ENCODE measurements at regions not wholly inside any gene's neighbourhood (a gene's known extent, or its start where the extent isn't known, plus 50 kb on each side); places are given as distances from the start of the nearest gene placed in this dataset.

- Histone ChIP-seq H3K9me3 (replicated peaks in 1 of 3) (no peaks in the 10 kb centered on the region), H3K4me1 (replicated peaks in 1 of 2) (no peaks in the 10 kb centered on the region), H3K36me3 (replicated peaks in 1 of 2) (no peaks in the 10 kb centered on the region), H3K27ac (no peak overlapping the region), H3K27me3 (no peaks in the 10 kb centered on the region), H3K4me3 (no peak overlapping the region)
- intact Hi-C loops (cut with DNase I): no loop called here
- no peak for DNase-seq
- TF ChIP-seq CTCF (IDR thresholded peaks at IDR 0.05): no peak
- no peak for TF ChIP-seq POLR2A (IDR thresholded peaks at IDR 0.05)
Measured at GRCh38 chr3:159091936-159092335, 290.1 kb downstream of the MFSD1 start.

GRCh38 chr3:159102001-159102400 is 300.1 kb downstream of the MFSD1 start:
- no peak for DNase-seq
- no peak for TF ChIP-seq POLR2A (IDR thresholded peaks at IDR 0.05)
- TF ChIP-seq CTCF (IDR thresholded peaks at IDR 0.05): no peak
- no peaks in the 10 kb centered on the region for H3K27me3 ChIP-seq
- no peak overlapping the region for H3K27ac ChIP-seq
- H3K4me3 ChIP-seq: no peak overlapping the region
- WGBS, 4 donors: 61 to 92% (median 78%) methylated on average over 1 of the region's 1 CpG
- H3K36me3 ChIP-seq (replicated peaks in 1 of 2): no peaks in the 10 kb centered on the region
- no peaks in the 10 kb centered on the region for H3K4me1 ChIP-seq (replicated peaks in 1 of 2)
- H3K9me3 ChIP-seq (replicated peaks in 1 of 3): no peaks in the 10 kb centered on the region
- intact Hi-C loops (cut with DNase I): no loop called here

GRCh38 chr3:159112724-159113123 is 310.9 kb downstream of the MFSD1 start:
- Histone ChIP-seq H3K36me3 (replicated peaks in 1 of 2) (no peaks in the 10 kb centered on the region), H3K27me3 (no peaks in the 10 kb centered on the region), H3K27ac (no peak overlapping the region), H3K9me3 (replicated peaks in 1 of 3) (no peaks in the 10 kb centered on the region), H3K4me3 (no peak overlapping the region), H3K4me1 (replicated peaks in 1 of 2) (no peaks in the 10 kb centered on the region)
- TF ChIP-seq POLR2A (IDR thresholded peaks at IDR 0.05): no peak
- TF ChIP-seq CTCF (IDR thresholded peaks at IDR 0.05): no peak
- intact Hi-C loops (cut with DNase I): no loop called here
- DNase-seq: no peak

GRCh38 chr3:159113221-159113875 is 311.5 kb downstream of the MFSD1 start:
- no peak for DNase-seq
- no peaks in the 10 kb centered on the region for H3K36me3 ChIP-seq (replicated peaks in 1 of 2)
- no peak overlapping the region for H3K4me3 ChIP-seq
- no peak overlapping the region for H3K27ac ChIP-seq
- H3K27me3 ChIP-seq: no peaks in the 10 kb centered on the region
- H3K4me1 ChIP-seq (replicated peaks in 1 of 2): no peaks in the 10 kb centered on the region
- no peaks in the 10 kb centered on the region for H3K9me3 ChIP-seq (replicated peaks in 1 of 3)
- intact Hi-C loops (cut with DNase I): no loop called here
- 33 to 41% (median 39%) methylated on average over 6 of the region's 6 CpGs for WGBS, 4 donors
- TF ChIP-seq CTCF (IDR thresholded peaks at IDR 0.05): no peak
- TF ChIP-seq POLR2A (IDR thresholded peaks at IDR 0.05): no peak

All from adrenal gland (tissue), 9 donors.